AG09319 (cell line): ENCODE measurements at regions not wholly inside any gene's neighbourhood (a gene's known extent, or its start where the extent isn't known, plus 50 kb on each side); places are given as distances from the start of the nearest gene placed in this dataset.

ENCODE experiments used
- DNase-seq: peaks from one replicate; pipeline ENCODE4 v3.0.0-alpha.2; 2010; ENCODE audit warnings: low read depth; ENCODE audit errors: extremely low read depth
- TF ChIP-seq, protein P1 (sequence below): IDR thresholded peaks from 2 replicates; pipeline ENCODE4 v1.5.1; 2011; ENCODE audit warnings: low read depth, mild to moderate bottlenecking, inconsistent platforms, low read length, moderate library complexity

DNA sequence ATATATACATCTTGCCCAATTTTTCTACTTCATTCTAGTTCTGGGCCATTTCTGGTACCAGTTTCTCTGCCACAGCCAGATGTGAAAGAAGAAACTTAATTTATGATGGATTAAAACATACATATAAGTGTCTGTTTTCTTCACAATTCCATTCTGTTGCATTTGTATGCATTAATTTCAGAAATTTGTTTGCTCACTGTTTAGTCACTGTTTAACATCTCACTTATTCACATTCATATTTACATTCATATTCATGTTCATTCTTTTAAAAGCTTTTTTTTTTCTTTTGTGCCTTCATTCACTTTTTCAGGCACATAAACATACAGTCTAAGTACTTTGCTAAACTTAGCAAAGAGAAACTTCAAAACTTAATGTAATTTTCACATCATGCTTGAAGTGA is 684.0 kb upstream of the CDH9 start:
- DNase-seq = no peak
- TF ChIP-seq, protein P1, sequence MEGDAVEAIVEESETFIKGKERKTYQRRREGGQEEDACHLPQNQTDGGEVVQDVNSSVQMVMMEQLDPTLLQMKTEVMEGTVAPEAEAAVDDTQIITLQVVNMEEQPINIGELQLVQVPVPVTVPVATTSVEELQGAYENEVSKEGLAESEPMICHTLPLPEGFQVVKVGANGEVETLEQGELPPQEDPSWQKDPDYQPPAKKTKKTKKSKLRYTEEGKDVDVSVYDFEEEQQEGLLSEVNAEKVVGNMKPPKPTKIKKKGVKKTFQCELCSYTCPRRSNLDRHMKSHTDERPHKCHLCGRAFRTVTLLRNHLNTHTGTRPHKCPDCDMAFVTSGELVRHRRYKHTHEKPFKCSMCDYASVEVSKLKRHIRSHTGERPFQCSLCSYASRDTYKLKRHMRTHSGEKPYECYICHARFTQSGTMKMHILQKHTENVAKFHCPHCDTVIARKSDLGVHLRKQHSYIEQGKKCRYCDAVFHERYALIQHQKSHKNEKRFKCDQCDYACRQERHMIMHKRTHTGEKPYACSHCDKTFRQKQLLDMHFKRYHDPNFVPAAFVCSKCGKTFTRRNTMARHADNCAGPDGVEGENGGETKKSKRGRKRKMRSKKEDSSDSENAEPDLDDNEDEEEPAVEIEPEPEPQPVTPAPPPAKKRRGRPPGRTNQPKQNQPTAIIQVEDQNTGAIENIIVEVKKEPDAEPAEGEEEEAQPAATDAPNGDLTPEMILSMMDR = no peak

DNA sequence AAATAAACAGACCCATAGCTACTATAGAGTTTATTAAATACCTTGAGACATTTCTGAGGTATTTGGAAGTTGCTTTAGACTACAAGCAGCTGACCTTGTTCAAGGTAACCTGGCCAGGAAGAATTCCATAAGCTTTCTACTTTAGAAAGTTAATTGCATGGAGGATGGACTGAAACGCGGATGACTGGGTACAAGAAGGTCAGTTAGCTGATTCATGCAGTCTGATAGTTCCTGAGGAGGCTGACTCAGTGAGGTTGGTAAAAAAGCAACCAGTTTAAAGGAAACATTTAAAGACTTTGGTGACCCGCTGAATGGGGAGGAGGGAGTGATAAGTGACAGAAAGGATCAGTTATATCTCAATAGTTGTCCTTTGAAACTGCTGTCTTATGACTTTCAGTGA is 670.1 kb upstream of the CDH9 start:
- no peak for DNase-seq
- TF ChIP-seq, protein P1 = no peak

DNA sequence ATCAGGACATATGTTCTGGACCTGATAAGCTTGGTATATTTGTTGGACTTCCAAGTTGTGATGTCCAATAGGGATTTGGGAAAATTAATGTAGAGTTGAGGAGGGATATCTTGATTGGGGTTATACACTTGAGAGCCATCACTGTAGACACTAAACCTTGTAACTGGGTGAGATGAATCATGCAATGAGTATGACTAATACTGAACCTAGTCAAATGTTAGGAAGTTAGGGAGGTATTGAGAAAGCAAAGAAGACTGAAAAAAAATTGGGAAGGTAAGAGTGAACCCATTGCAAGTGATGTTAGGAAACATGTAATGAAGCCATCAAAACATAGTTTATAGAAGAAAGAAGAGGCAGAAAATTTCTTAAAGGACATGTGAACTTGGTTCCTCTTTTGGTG is 668.4 kb upstream of the CDH9 start:
- DNase-seq = no peak
- TF ChIP-seq, protein P1 = no peak

DNA sequence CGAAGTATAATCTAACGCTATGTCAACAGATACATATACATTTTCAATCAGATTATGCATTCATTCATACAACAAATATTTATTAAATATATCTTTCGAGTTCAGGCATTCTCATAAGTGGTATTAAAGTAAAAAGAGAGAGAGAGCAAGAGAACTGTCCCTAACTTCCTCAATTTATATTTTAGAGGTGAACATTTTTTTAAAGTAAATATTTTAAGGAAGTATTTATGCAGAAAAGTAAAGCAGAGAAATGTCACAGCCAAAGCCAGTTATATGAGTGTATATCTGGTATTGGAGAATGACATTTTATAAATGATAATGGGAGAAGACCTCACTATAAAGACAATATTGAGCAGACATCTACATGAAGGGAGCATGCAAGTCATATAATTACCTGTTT is 667.3 kb upstream of the CDH9 start:
- TF ChIP-seq, protein P1 = no peak
- no peak for DNase-seq

DNA sequence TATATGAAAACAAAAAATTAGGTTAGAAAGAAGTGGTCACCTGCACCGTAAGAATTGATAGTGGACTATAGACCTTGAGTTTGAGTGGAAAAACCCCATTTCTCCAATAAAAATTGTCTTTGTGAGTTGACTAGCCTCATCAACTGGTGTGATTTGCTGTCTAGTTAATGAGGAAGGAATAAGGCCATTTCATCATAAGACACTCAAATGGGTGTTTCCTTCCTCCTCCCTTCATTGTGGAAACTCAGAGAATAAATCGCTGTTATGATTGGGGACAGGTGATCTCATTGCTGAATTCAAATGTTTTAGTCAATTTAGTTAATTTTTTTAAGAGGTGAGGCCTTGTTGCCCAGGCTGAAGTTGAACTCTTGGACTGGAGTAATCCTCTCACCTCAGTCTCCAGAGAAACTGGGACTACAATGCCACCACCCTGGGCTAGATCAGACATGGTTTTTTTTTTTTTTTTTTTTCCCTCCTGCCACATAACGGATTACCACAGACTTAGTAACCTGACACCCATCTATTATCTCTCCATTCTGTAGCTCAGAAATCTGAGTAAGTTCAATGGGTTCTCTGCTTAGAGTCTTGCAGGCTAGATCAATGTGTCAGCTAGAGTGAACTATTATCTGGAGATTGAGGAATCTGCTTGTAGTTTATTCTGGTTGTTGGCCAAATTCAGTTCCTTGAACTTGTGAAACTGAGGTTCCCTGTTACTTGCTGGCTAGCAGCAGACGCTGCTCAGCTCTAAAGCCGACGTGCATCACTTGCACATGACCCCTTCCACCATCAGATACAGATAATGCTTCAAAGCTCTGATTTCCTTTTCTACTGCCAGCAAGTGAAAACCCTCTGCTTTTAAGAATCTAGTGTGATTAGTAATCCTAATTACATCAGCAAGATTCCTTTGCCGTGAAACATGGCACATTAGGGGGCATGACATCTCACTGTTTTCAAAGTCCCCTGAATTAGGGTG is 663.8 kb upstream of the CDH9 start:
- no peak for DNase-seq
- TF ChIP-seq, protein P1 = no peak

DNA sequence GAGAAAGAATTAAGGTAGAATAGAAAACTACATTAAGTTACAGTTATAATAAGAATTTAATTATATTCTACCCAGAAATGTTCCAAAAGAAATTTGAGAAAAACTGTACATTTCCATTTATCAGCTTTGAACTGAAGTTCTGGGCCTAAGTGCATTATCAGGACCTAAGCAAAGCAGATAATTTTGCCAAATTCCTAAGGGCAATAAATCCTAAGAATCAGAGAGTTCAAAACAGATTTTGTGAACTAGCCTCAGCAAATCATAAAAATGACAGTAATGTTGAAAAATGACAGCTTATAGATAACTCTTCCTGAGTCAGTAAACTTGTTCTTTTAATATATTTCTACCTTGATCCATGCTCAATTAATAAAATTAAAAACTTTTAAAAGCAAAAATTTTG is 662.1 kb upstream of the CDH9 start:
- no peak for DNase-seq
- TF ChIP-seq, protein P1 = no peak

DNA sequence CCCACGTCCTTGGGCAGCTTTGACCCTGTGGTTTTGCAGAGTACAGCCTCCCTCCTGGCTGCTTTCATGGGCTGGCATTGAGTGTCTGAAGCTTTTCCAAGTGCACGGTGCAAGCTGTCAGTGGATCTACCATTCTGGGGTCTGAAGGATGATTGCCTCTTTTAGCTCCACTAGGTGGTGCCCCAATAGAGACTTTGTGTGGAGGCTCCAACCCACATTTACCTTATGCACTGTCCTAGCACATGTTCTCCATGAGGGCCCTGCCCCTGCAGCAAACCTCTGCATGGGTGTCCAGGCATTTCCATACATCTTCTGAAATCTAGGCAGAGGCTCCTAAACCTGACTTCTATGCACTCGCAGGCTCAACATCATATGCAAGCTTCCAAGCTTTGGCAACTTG is 644.2 kb upstream of the CDH9 start:
- no peak for DNase-seq
- TF ChIP-seq, protein P1 = no peak
